Motor neuron (in vitro differentiated cells): ENCODE measurements at regions not wholly inside any gene's neighbourhood (a gene's known extent, or its start where the extent isn't known, plus 50 kb on each side); places are given as distances from the start of the nearest gene placed in this dataset.
A peak's percentile ranks its signal among the peaks of the same experiment; 100 is the strongest.
"Not testable (repeated sequence)": the region's sequence is repeated elsewhere in the genome, so short reads cannot be mapped to it uniquely, and the experiment has no call there.

Source experiments
- ATAC-seq, 8 experiments: fragments of 200-7000 bp; cut with Tn5 transposase; replicated peaks in 6 of 8; 2 replicates each; pipeline ENCODE4 v1.8.0; 2021; ENCODE audit warnings: mild to moderate bottlenecking in 8 of 8, moderate library complexity in 8 of 8
- H3K27ac ChIP-seq, 2 donors: fragments of 250-450 bp; sonication (Bioruptor Pico); 2 replicates each; pipeline ENCODE4 v1.9.0; 2021; ENCODE audit warnings: antibody characterized with exemption in 2 of 2, mild to moderate bottlenecking in 2 of 2, moderate library complexity in 1 of 2
- H3K4me1 ChIP-seq, 2 donors: fragments of 250-450 bp; sonication (Bioruptor Pico); replicated peaks in 1 of 2; 2 replicates each; pipeline ENCODE4 v1.6.1; 2021; ENCODE audit warnings: antibody characterized with exemption in 2 of 2, mild to moderate bottlenecking in 2 of 2, moderate library complexity in 1 of 2
- H3K4me3 ChIP-seq, 5 donors: fragments of 250-450 bp; sonication (Bioruptor Pico); 2 replicates each; pipeline ENCODE4 v1.9.0; 2021; ENCODE audit warnings: antibody characterized with exemption in 5 of 5, mild to moderate bottlenecking in 5 of 5, moderate library complexity in 4 of 5
- WGBS, 10 experiments: fragments of 450-650 bp; shearing (Covaris generic); methylation state at CpG; one replicate each; pipeline ENCODE4 v1.0.0; 2022; 5-methylcytosine and 5-hydroxymethylcytosine counted together
- in situ Hi-C, 9 experiments: fragments of 400-800 bp; cut with MboI; loops; one replicate each; pipeline ENCODE4 v1.15.0; 2021; ENCODE audit warnings: low sequenced_read_pairs in 9 of 9, low pct_unique_long_range_greater_than_20kb in 2 of 9; ENCODE audit not compliant: unreplicated experiment in 9 of 9

- Histone ChIP-seq H3K4me1 (no peaks in the 10 kb centered on the region), H3K27ac (no peak overlapping the region), H3K4me3 (no peak overlapping the region)
- in situ Hi-C loops = no loop called here
- ATAC-seq = no peak
- WGBS, 10 experiments = 0 to 100% (median 74%) methylated on average over 1 to 3 of the region's 3 CpGs; no CpG with 5 or more reads in 2 of the 10 experiments
Observed at GRCh38 chr13:109955598-109955997, 169.2 kb upstream of the IRS2 start.

GRCh38 chr13:109954441-109954840 lies 168.1 kb upstream of the IRS2 start:
- no peak for ATAC-seq
- in situ Hi-C loops = no loop called here
- Histone ChIP-seq H3K4me3 (no peak overlapping the region), H3K4me1 (no peaks in the 10 kb centered on the region), H3K27ac (no peak overlapping the region)
- 33 to 97% (median 82%) methylated on average over 1 to 5 of the region's 6 CpGs; no CpG with 5 or more reads in 2 of the 10 experiments for WGBS, 10 experiments

- WGBS, 10 experiments = 25 to 100% (median 78%) methylated on average over 1 of the region's 1 CpG; no CpG with 5 or more reads in 2 of the 10 experiments
- in situ Hi-C loops = no loop called here
- no peak overlapping the region for H3K4me3 ChIP-seq
- no peak for ATAC-seq
- no peak overlapping the region for H3K27ac ChIP-seq
- no peaks in the 10 kb centered on the region for H3K4me1 ChIP-seq
Observed at GRCh38 chr13:109951491-109951890, 165.1 kb upstream of the IRS2 start.

- ATAC-seq = no peak
- WGBS, 10 experiments = 17 to 75% (median 58%) methylated on average over 1 to 2 of the region's 2 CpGs; no CpG with 5 or more reads in 5 of the 10 experiments
- H3K4me1 ChIP-seq = no peaks in the 10 kb centered on the region
- no peak overlapping the region for H3K27ac ChIP-seq
- in situ Hi-C loops = no loop called here
- H3K4me3 ChIP-seq = no peak overlapping the region
Observed at GRCh38 chr13:109949397-109949796, 163.0 kb upstream of the IRS2 start.

- WGBS, 10 experiments = 39 to 90% (median 67%) methylated on average over 1 to 2 of the region's 2 CpGs; no CpG with 5 or more reads in 1 of the 10 experiments
- Histone ChIP-seq H3K4me3 (no peak overlapping the region), H3K4me1 (no peaks in the 10 kb centered on the region), H3K27ac (no peak overlapping the region)
- in situ Hi-C loops = no loop called here
- ATAC-seq = no peak
Observed at GRCh38 chr13:109947006-109947405, 160.6 kb upstream of the IRS2 start.

GRCh38 chr13:109945206-109945960 lies 159.0 kb upstream of the IRS2 start:
- ATAC-seq = peak in 3 of 8 experiments; percentile 60 to 96 (median 93)
- in situ Hi-C loops = no loop called here

GRCh38 chr13:109941951-109942350 lies 155.6 kb upstream of the IRS2 start:
- H3K4me1 ChIP-seq = no peaks in the 10 kb centered on the region
- H3K4me3 ChIP-seq = no peak overlapping the region
- H3K27ac ChIP-seq = no peak overlapping the region
- no peak for ATAC-seq
- 14 to 86% (median 66%) methylated on average over 3 to 7 of the region's 7 CpGs for WGBS, 10 experiments
- in situ Hi-C loops = no loop called here

More at GRCh38 chr13:109945206-109945960, 159.0 kb upstream of the IRS2 start:
- no peak overlapping the region for H3K27ac ChIP-seq
- no peak overlapping the region for H3K4me3 ChIP-seq
- no peaks in the 10 kb centered on the region for H3K4me1 ChIP-seq
- WGBS, 10 experiments = 20 to 82% (median 49%) methylated on average over 1 to 3 of the region's 4 CpGs; no CpG with 5 or more reads in 2 of the 10 experiments

GRCh38 chr13:109941221-109941620 lies 154.8 kb upstream of the IRS2 start:
- ATAC-seq = no peak
- Histone ChIP-seq H3K27ac (no peak overlapping the region), H3K4me1 (no peaks in the 10 kb centered on the region), H3K4me3 (no peak overlapping the region)
- in situ Hi-C loops = no loop called here
- WGBS, 10 experiments = 66 to 100% (median 87%) methylated on average over 1 to 2 of the region's 2 CpGs

- WGBS, 10 experiments = 79 to 100% (median 90%) methylated on average over 1 to 8 of the region's 8 CpGs
- in situ Hi-C loops = no loop called here
- Histone ChIP-seq H3K4me3 (no peak overlapping the region), H3K4me1 (no peaks in the 10 kb centered on the region), H3K27ac (no peak overlapping the region)
- ATAC-seq = no peak
Observed at GRCh38 chr13:109940637-109941036, 154.3 kb upstream of the IRS2 start.

GRCh38 chr13:109939838-109940237 lies 153.5 kb upstream of the IRS2 start:
- WGBS, 10 experiments = 71 to 100% (median 90%) methylated on average over 1 to 9 of the region's 10 CpGs; no CpG with 5 or more reads in 4 of the 10 experiments
- no peak for ATAC-seq
- in situ Hi-C loops = no loop called here
- Histone ChIP-seq H3K4me3 (no peak overlapping the region), H3K4me1 (no peaks in the 10 kb centered on the region), H3K27ac (no peak overlapping the region)

GRCh38 chr13:109939180-109939579 lies 152.8 kb upstream of the IRS2 start:
- 87 to 100% (median 100%) methylated on average over 1 to 2 of the region's 2 CpGs; no CpG with 5 or more reads in 1 of the 10 experiments for WGBS, 10 experiments
- in situ Hi-C loops = no loop called here

GRCh38 chr13:109938255-109938936 lies 152.0 kb upstream of the IRS2 start:
- Histone ChIP-seq H3K4me3 (no peak overlapping the region), H3K27ac (no peak overlapping the region), H3K4me1 (no peaks in the 10 kb centered on the region)
- 14 to 100% (median 86%) methylated on average over 1 to 7 of the region's 10 CpGs for WGBS, 10 experiments
- in situ Hi-C loops = no loop called here
- peak in 1 of 8 experiments; percentile 17 for ATAC-seq

More at GRCh38 chr13:109939180-109939579, 152.8 kb upstream of the IRS2 start:
- no peak for ATAC-seq
- no peak overlapping the region for H3K4me3 ChIP-seq
- no peak overlapping the region for H3K27ac ChIP-seq
- H3K4me1 ChIP-seq = no peaks in the 10 kb centered on the region

- in situ Hi-C loops, H3K4me1 ChIP-seq, H3K4me3 ChIP-seq, ATAC-seq, H3K27ac ChIP-seq: not testable (repeated sequence)
- 43 to 100% (median 90%) methylated on average over 1 to 5 of the region's 5 CpGs; no CpG with 5 or more reads in 1 of the 10 experiments for WGBS, 10 experiments
Observed at GRCh38 chr13:109934520-109934919, 148.1 kb upstream of the IRS2 start.
